Activated CD8-positive, alpha-beta memory T cell treated with anti-CD3 and anti-CD28 coated beads for 48 hours (primary cell): ENCODE measurements at regions not wholly inside any gene's neighbourhood (a gene's known extent, or its start where the extent isn't known, plus 50 kb on each side); places are given as distances from the start of the nearest gene placed in this dataset.
"Not testable (repeated sequence)": the region's sequence is repeated elsewhere in the genome, so short reads cannot be mapped to it uniquely, and the experiment has no call there.

Experiments used
- DNase-seq, 3 experiments: peaks; one replicate each; pipeline ENCODE4 v3.0.0-alpha.2; 2020; ENCODE audit warnings: low read depth in 2 of 3, low spot score in 2 of 3

DNA sequence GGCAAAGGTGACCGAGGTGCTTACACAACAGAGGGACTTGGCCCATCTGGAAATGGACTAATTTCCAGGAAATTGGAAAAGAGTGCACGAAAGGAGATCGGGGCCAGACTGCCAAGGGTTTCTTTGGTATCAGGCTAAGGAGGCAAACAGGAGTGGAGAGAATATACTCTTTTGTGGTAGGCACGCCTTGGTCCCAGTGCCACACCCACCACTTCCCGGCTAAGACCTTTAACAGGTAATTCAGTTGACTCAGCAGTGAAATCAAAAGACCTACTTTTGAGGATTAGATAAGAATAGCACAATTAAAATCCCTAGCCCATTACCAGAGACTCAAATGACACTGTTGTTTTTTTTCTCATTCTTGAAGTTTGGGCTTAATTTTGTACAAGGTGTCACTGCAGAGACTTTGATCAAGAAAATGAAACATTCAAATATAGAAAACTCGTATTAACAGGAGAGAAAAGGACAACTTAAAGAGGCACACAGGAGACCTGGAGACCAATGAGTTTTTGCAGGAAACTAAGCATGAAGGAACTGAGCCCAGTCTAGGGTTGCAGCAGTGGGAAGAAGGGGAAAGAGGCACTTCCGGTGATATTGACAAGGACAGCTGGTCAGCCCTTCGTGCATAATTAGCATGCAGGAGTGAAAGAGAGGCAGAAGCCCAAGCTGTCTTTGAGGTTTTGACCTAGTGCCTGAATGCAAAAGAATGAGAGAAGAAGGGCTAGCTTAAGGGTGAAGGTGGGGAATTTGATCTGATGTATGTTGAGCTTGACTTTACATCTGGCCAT lies 265.5 kb upstream of the CCL2 start:
- DNase-seq: no peak

DNA sequence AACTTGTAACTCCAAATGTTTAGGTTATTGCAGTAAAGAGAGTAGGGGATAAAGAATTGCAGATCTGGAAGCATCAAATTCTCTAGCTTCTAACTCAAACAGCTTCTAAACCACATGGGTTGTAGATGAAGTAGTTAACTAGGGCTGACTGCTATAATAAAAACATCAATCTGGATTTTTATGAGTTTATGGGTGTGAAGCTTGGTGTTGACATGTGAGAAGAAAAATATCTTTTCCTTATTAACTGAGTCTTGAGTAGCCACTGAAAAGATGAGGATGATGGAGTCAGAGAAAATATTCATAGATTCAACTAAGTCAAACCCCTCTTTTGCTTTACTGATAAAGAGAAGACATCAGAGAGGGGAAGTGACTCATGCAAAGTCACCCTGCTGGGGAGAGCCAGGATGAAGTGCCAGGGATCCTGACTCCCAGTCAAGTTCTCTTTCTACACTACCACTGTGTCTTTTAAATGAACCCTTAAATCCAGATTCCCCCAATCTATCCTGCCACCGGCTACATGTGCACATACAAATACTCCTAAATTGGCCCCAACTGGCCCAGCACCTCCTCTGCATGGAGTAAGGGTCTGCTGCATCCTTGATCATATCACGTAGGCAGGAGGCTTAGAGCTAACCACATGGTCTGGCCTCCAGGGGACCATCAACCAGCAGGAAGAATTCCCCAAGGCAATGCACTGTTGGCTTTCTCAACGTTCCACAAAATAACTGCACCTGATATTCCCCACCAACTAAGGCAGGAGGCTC lies 264.0 kb upstream of the CCL2 start:
- no peak for DNase-seq

DNA sequence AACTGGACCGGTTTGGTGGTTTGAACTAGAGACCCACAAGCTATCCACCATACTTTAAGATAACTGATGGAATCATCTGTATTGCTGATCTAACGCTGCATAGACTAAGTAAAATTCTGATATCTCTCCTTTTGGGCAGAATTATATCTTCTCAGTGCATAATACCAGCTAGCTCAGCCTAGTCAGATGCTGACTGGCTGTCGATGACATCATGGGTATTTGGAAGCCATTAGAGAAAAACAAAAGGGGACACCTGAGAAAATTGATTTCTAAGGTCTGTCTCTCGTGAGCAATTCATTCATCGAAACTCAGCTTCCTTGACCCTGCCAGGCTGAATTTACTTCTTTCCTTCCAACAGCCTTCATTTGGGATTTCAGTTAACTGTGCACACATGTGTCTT lies 263.0 kb upstream of the CCL2 start:
- DNase-seq: no peak

DNA sequence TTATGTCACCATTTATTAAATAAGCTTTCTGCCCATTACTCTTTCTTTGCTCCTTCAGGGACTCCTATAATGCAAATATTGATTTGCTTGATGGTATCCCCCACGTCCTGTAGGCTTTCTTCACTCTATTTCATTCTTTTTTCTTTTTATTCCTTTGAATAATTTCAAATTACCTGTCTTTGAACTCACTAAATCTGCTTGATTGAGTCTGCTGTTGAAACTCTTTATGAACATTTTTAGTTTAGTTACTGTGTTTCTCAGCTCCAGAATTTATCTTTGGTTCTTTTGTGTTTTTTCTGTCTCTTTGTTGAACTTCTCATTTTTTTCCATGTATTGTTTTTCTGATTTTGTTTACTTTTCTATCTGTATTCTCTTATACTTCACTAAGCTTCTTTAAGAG lies 254.4 kb upstream of the CCL2 start:
- no peak for DNase-seq

DNA sequence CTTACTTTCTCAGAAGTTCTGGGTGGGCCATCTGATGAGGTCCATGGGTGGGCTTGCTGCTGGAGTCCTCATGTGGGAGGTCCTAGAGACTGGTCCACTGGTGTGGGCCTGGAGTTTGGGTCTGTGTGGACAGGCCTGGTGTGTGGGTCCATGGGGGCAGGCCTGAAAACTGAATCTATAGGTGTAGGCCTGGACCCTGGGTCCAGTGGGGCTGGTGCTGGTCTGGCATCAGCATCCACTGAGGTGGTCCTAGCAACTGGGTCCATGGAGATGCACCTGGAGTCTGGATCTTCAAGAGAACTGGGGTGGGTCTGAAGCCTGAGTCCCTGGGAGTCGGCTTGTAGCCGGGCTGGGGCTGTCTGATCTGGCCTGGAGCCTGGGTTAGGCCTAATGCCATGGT lies 253.8 kb upstream of the CCL2 start:
- no peak for DNase-seq

DNA sequence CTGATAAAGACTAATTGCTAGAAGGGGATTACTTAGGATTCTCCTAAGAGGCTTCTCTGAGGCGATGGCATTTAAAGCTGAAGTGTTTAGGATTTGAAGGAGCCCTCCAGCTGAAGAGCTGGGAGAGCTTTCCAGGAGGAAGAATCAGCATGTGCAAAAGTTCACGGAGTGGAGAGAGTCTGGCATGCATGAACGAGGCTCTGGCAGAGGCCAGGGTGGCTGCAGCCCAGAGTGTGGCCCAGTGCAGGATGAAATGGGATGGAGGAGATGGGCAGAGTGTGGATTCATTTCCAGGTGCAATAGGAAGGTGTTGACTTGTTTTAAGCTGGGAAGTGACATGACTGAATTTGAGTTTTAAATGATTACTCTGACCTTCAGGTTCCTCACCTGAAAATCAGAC lies 249.0 kb upstream of the CCL2 start:
- DNase-seq: no peak

DNA sequence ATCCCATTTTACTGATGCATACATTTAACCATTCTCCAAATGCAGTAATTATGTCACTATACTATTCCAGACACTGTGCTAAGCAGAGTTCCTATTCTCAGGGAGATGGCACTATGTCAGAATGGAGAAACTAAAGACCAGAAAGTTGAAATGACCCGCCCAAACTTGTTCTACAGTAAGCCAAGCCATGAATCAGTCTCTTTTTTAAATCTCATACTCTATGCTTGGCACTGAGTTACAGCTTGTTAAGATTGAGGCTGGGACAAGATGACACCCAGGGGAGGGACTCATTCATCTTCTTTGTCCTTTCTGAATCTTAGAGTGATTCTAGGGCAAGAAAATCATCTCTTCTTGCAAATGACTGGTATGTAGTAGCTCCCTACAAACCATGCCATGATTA lies 247.0 kb upstream of the CCL2 start:
- DNase-seq: no peak

DNA sequence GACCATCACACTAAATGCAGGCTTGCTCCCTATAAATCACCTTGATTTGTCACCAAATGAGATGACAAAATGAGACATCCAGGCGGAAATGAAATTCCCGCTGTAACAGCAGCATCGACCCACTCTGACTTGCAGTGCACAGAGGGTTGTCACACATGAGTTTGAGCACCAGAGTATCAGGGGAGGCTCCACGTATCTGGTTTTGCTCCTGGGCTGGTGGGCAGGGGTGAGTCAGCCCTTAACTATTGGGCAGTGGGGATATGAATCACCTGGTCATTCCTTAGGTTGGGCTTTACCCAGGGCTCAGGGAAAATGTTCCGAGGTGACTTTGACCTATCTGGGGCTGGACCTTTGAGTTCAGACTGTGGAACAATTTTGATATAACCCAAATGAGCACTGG lies 245.2 kb upstream of the CCL2 start:
- DNase-seq: no peak

DNA sequence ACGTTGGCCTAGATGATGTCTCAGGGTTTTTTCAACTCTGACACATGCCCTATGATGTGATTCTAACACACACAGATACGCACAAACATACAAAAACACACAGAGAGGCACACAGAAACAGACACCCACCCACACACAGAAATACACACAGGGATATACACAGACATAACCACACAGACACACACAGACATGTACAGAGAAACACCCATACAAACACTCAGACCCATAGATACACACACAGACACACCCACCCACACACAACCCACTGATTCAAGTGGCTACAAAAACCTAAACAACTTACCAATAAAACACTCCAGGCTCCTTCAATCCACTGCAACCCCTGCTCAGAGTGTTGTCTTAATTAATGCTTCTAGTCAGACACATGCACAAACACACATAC lies 244.6 kb upstream of the CCL2 start:
- DNase-seq: no peak

DNA sequence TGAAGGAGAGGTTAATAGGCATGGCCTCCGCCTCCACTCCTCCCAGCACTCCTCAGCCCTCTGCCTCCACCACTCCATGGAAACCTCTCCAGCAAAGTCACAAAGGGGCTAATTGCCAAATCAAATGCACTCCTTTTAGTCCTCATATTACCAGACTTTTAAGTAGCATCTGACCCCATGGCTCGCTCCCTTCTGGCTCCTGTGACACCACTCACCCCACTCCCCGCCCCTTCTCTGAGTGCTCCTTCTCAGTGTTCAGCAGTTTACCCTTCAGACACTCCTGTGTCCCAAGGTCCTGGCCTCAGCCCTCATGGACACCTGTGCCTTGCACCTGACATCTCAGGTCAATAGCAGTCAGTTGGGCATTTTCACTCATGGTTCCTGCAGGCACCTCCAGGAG lies 243.5 kb upstream of the CCL2 start:
- DNase-seq: no peak

DNA sequence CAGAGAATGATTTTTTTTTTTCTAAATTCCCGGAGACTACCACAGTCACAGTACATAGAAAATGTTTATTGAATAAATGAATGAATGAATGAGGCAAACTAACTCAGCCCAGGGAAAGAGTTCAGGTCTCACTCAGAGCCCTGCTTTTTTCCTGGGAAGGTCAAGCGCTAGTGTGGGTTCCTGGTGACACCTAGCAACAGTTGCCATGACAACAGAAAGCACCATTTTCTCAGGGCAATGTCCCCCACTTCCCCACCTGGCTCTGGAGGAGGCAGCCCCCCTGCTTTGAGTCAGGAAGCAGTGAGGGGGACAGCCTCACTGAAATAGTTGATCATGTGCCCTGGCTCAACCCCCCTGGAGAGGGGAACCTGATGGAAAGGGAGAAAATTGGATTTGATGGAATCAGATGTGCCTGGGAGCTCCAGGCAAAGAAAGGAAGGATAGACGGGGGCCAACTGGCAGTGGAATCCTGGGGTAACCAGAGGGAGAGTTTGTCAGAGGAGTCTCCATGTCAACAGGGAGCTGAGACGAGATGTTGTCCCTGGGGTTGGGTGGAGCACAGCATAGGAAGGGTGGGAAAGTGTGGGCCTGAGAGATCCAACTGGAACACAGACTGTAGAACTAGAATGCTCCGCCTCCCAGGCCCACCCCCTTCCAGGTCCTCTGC lies 242.2 kb upstream of the CCL2 start:
- no peak for DNase-seq

DNA sequence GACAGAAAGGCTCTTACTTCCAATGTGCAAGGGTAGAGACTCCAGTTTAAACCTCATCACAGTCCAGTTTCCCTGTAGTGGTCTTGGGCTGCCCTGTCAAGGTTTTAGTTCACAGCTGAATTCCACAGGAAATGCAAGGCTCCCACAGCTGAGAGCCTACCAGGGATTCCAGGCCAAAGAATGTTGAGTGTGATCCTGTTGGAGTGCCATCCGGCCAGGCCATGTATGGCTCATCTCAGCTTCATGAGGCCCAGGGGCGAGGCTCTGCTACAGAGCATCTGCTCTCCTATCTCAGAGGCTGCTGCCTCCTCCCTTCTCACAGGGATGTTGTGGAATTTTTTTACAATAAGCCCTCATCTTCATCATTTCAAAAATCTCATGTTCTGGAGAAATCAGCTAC lies 239.8 kb upstream of the CCL2 start:
- DNase-seq: no peak

DNA sequence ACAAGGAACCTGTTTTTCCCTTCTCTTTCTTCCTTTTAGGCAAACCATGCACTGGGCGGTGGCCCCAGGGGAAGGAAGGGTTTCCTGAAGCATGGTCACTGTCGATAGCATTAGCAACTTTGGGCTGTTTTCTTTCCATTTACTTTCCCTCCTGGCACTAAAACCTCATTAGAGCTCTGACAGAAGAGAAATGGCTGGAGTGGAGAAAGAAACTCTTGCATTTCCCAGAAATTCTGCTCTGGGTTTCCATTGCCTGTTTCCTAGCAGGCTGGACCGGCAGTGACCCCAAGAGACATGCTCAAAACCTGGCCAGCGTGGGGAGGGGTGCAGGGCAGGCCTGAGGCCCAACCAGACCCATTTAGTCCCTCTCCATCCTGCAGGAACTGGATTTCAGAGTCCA lies 230.7 kb upstream of the CCL2 start:
- no peak for DNase-seq

DNA sequence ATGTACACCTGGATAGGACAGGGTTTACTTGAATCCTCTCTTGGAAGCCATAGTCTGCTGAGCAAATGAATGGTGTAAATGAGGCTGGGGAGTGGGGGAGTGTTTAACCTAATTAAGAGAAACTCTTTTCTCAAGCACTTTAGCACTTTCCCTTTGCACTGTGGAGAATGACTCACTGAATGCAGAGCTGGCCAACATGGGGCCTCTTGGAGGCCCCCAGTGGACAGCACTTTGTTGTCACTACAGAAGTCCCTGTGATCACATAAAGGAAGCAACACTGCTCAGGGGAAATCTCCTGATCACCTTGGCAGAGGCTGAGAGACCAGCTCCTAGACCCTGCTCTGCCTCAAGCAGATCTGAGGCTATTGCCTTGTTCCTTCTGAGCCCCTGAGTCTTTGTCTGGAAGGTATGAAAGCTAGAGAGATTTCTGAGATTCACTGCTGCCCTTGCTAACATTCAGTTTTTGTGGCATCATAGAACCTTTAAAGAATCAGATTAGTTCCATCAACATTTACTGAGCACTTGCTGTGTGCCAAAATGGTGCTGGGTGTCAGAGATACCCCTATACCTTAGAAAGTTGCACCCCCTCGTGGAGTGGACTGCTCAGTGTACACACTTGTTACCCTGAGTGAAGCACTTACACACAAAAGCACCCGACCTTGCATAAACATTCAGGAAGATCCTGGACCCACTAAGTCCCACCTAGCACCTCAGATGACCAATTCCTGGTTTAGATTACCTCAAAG lies 230.1 kb upstream of the CCL2 start:
- DNase-seq: no peak

DNA sequence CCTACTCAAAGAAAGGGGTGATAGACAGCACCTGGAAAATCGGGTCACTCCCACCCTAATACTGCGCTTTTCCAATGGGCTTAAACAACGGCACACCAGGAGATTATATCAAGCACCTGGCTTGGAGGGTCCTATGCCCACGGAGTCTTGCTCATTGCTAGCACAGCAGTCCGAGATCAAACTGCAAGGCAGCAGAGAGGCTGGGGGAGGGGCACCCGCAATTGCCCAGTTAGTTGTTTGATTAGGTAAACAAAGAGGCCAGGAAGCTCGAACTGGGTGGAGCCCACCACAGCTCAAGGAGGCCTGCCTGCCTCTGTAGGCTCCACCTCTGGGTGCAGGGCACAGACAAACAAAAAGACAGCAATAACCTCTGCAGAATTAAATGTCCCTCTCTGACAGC lies 224.5 kb upstream of the CCL2 start:
- not testable (repeated sequence) for DNase-seq

DNA sequence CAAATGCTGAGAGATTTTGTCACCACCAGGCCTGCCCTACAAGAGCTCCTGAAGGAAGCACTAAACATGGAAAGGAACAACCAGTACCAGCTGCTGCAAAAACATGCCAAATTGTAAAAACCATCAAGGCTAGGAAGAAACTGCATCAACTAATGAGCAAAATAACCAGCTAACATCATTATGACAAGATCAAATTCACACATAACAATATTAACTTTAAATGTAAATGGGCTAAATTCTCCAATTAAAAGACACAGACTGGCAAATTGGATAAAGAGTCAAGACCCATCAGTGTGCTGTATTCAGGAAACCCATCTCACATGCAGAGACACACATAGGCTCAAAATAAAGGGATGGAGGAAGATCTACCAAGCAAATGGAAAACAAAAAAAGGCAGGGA lies 222.8 kb upstream of the CCL2 start:
- not testable (repeated sequence) for DNase-seq

DNA sequence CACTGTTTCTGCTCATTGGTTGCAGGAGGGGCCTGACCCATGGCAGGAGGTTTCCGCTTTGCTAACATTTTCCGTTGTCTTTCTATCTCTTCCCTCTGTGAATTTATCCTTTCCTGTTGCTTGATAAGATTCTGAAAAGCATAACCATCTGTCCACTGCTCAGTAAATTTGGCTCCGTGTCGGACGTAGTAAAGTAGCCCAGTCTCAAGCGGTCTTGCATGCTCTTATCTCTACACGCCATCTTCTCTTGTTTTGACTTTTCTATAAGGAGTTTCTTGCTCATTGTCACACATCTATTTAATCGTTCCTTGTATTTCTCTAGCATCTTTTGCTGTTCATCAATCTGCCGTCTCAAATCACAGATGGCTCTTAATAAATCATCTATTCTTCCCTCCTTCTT lies 216.3 kb upstream of the CCL2 start:
- DNase-seq: not testable (repeated sequence)

DNA sequence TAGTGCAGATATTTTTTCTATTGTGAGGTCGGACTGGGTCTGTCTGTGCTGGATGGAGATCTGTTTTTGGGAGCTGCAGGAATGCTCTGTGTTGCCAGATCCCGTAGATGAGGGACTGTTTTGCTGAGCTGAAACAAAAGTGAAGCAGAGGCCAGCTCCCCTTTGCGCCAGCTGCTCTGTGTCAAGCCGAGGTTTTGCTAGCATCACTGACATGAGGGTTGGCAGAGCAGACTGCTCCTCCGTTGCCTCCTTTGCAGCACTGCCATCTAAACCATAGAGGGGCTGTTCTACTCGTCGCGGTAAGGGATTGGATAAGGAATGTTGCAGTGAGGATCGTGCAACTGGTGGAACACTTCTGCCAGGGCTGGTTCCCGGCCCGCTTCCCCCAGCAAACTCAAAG lies 215.9 kb upstream of the CCL2 start:
- not testable (repeated sequence) for DNase-seq

DNA sequence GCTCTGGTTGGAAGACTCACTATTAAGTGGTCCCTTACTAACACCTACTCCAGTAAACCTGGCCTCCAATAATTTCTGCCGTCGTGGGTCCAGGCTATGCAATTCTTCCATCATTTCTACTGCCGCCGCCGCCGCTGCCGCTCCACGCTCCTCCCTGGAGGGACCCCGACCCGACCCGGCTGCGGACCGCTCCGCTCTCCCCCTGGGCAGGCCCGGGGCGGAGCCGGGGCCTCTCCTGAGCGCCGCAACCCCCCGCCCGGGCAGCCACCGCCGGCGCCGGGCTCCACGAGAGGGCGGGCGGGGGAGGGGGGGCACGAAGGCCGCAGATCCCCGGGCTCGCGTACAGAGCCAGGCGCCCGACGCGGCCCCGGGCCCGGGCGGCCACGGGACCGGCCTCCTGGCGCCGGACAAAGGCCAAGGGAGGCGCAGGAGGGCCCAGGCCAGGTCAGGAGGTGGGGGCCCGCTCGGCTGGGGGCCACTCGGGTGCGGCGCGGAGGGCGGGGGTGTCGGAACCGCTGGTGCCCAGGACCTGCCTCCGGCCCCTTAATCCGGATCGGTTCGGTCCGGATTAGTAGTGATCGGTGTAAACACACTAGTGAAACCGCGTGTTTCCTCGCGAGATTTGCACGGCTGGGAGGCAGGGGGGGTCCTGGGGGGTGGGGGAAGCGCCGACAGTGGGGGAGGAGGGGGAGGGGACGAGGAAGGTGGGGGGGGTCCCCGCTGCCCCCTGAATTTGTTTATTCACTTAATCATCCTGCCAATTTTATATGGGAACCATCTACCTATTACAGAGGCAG lies 215.1 kb upstream of the CCL2 start:
- DNase-seq: peak in 1 of 3 experiments; percentile 1

DNA sequence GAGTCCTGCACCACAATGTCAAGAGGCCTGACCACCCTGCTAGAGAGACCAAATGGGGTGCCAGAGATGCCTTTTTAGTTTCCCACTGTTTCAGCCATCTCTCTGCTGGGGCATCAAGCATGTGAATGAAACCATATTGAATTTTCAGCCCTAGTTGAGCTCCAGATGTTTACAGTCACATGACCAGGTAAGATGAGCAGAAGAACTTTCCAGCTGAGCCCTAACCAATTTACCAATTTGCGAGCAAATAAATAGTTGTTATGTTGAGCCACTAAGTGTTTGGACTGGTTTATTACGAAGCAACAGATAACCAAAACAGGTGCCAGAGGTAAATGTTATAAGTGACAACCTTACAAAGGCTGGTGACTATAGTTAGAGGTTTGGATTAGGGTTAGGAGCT lies 209.1 kb upstream of the CCL2 start:
- DNase-seq: no peak

DNA sequence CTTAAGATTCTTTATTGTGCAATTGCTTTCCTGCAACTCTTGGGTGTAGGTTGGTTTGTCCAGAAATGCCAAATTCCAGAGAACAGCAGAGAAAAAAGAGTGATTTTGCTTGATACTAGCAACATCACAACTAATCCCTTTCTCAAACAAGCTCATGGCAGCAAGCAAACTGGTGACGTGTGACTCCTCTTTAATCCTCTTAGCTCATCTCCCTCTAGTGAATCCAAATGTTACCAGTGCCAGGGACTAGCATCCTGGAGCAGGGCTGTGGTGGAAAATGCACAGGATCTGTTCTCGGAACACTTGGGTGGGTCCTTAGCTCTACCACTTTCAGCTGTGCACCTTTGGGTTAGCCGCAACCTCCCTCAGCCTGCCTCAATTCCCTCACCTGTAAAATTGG lies 204.0 kb upstream of the CCL2 start:
- no peak for DNase-seq
